Liver (tissue), 8 donors: ENCODE measurements at regions not wholly inside any gene's neighbourhood (a gene's known extent, or its start where the extent isn't known, plus 50 kb on each side); places are given as distances from the start of the nearest gene placed in this dataset.
"Not testable (repeated sequence)": the region's sequence is repeated elsewhere in the genome, so short reads cannot be mapped to it uniquely, and the experiment has no call there.

Experiments used
- DNase-seq: peaks from one replicate; pipeline ENCODE4 v3.0.0-alpha.2; 2017; ENCODE audit warnings: low spot score
- H3K27ac ChIP-seq, 2 donors: one replicate each; pipeline ENCODE4 v1.7.0; 2013; ENCODE audit warnings: inconsistent platforms in 2 of 2, low read length in 2 of 2, control low read depth in 1 of 2, low read depth in 1 of 2, mild to moderate bottlenecking in 1 of 2
- H3K27me3 ChIP-seq, 4 donors: one replicate each; pipeline versions ENCODE4 v1.6.1 to v1.7.0; 2013; ENCODE audit warnings: low read length in 3 of 4, inconsistent platforms in 1 of 4, mild to moderate bottlenecking in 1 of 4, moderate library complexity in 1 of 4; ENCODE audit not compliant: control insufficient read depth in 4 of 4, insufficient read depth in 4 of 4
- H3K36me3 ChIP-seq, 4 donors: one replicate each; pipeline versions ENCODE4 v1.6.1 to v1.7.0; 2013; ENCODE audit warnings: low read length in 3 of 4, mild to moderate bottlenecking in 3 of 4, low read depth in 1 of 4, moderate library complexity in 1 of 4; ENCODE audit not compliant: control insufficient read depth in 4 of 4, insufficient read depth in 3 of 4
- H3K4me1 ChIP-seq, 4 donors: one replicate each; pipeline versions ENCODE4 v1.6.1 to v1.7.0; 2013; ENCODE audit warnings: low read length in 3 of 4, mild to moderate bottlenecking in 3 of 4, moderate library complexity in 1 of 4; ENCODE audit not compliant: control insufficient read depth in 4 of 4, insufficient read depth in 4 of 4
- H3K4me3 ChIP-seq, 3 donors: one replicate each; pipeline versions ENCODE4 v1.6.1 to v1.7.0; 2013; ENCODE audit warnings: low read length in 3 of 3, control low read depth in 1 of 3, low read depth in 1 of 3, mild to moderate bottlenecking in 1 of 3
- H3K9ac ChIP-seq, 2 donors: one replicate each; pipeline ENCODE4 v1.7.0; 2013; ENCODE audit warnings: low read length in 2 of 2, mild to moderate bottlenecking in 2 of 2, moderate library complexity in 2 of 2, control low read depth in 1 of 2, low read depth in 1 of 2
- H3K9me3 ChIP-seq, 4 donors: one replicate each; pipeline versions ENCODE4 v1.6.1 to v1.7.0; 2013; ENCODE audit warnings: low read length in 3 of 4; ENCODE audit not compliant: control insufficient read depth in 4 of 4
- EGR1 ChIP-seq, 2 donors: IDR thresholded peaks; 2 replicates each; pipeline ENCODE4 v1.6.1; 2016 to 2018; ENCODE audit warnings: antibody characterized with exemption in 2 of 2, low read depth in 2 of 2
- FOXA1 ChIP-seq: IDR thresholded peaks from 2 replicates; pipeline ENCODE4 v1.6.1; 2016; ENCODE audit warnings: antibody characterized with exemption
- FOXA2 ChIP-seq: IDR thresholded peaks from 2 replicates; pipeline ENCODE4 v1.6.1; 2016; ENCODE audit warnings: antibody characterized with exemption
- GABPA ChIP-seq, 2 donors: IDR thresholded peaks in 1 of 2; conservative IDR thresholded peaks in 1 of 2; 2 replicates each; pipeline ENCODE4 v1.6.1; 2016; ENCODE audit warnings: antibody characterized with exemption in 2 of 2, mild to moderate bottlenecking in 1 of 2, moderate library complexity in 1 of 2
- HNF4A ChIP-seq, 2 donors: conservative IDR thresholded peaks; 2 replicates each; pipeline ENCODE4 v1.6.1; 2016; ENCODE audit warnings: antibody characterized with exemption in 2 of 2, mild to moderate bottlenecking in 2 of 2
- HNF4G ChIP-seq: IDR thresholded peaks from 2 replicates; pipeline ENCODE4 v1.6.1; 2016; ENCODE audit warnings: antibody characterized with exemption
- JUND ChIP-seq, 2 donors: IDR thresholded peaks; 2 replicates each; pipeline ENCODE4 v1.6.1; 2016; ENCODE audit warnings: antibody characterized with exemption in 2 of 2
- NR2F2 ChIP-seq: IDR thresholded peaks from 2 replicates; pipeline ENCODE4 v1.6.1; 2016; ENCODE audit warnings: antibody characterized with exemption
- RXRA ChIP-seq, 2 donors: IDR thresholded peaks; 2 replicates each; pipeline ENCODE4 v1.6.1; 2017 to 2018; ENCODE audit warnings: antibody characterized with exemption in 2 of 2, mild to moderate bottlenecking in 1 of 2
- SP1 ChIP-seq: IDR thresholded peaks from 2 replicates; pipeline ENCODE4 v1.6.1; 2018; ENCODE audit warnings: antibody characterized with exemption, mild to moderate bottlenecking
- TAF1 ChIP-seq: conservative IDR thresholded peaks from 2 replicates; pipeline ENCODE4 v1.6.1; 2016; ENCODE audit warnings: antibody characterized with exemption, mild to moderate bottlenecking
- YY1 ChIP-seq: IDR thresholded peaks from 2 replicates; pipeline ENCODE4 v1.6.1; 2016; ENCODE audit warnings: antibody characterized with exemption, mild to moderate bottlenecking
- ZBTB33 ChIP-seq: IDR thresholded peaks from 2 replicates; pipeline ENCODE4 v1.6.1; 2016; ENCODE audit warnings: antibody characterized with exemption
- WGBS: extraction: QIAGEN DNeasy Blood & Tissue Kit; methylation state at CpG from one replicate; pipeline ENCODE4 v1.1.7; 2013; 5-methylcytosine and 5-hydroxymethylcytosine counted together
- TF ChIP-seq, protein P1 (sequence below): fragments of 150-350 bp; IDR thresholded peaks from 2 replicates; pipeline ENCODE4 v1.5.1; 2017; ENCODE audit warnings: improper control_type of control experiment, low read depth, low read length; ENCODE audit not compliant: missing input control
- TF ChIP-seq, protein P2 (sequence below): IDR thresholded peaks from 2 replicates; pipeline ENCODE4 v1.6.1; 2016; ENCODE audit warnings: antibody characterized with exemption
- donor health status: healthy.
- donor health status: healthy.
- donor health status: healthy.
- donor health status: healthy.
- donor health status: healthy.

DNA sequence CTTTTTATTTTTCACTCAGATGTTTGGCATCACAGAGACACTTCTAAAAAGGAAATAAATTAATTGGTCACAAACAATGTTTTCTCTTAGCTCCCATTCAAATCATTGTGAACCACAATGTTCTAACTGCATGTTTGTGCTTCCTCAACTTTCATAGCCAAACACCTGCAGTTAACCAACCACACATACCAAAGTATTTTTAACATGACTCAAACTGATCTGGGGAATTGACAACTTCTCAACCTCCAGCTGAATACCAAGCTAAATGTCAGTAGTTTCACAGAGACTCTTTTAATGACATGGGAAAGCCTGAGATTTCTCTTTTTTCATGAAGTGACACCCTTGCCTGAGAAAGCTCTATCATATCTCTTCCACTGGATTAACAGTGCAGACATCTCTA, 217.9 kb upstream of the MME start:
- Histone ChIP-seq H3K9me3 (no peaks in the 10 kb centered on the region), H3K9ac (no peak overlapping the region), H3K4me1 (no peaks in the 10 kb centered on the region), H3K27ac (no peak overlapping the region), H3K4me3 (no peak overlapping the region), H3K27me3 (no peaks in the 10 kb centered on the region), H3K36me3 (no peaks in the 10 kb centered on the region)
- TF ChIP-seq RXRA (IDR thresholded peaks at IDR 0.05) (no peak), FOXA1 (no peak), TAF1 (no peak), SP1 (no peak), HNF4A (conservative IDR thresholded peaks at IDR 0.05) (no peak), FOXA2 (no peak), GABPA (IDR thresholded peaks at IDR 0.05 in 1 of 2, conservative IDR thresholded peaks at IDR 0.05 in 1 of 2) (no peak), YY1 (no peak), JUND (IDR thresholded peaks at IDR 0.05) (no peak)
- TF ChIP-seq, protein P1, sequence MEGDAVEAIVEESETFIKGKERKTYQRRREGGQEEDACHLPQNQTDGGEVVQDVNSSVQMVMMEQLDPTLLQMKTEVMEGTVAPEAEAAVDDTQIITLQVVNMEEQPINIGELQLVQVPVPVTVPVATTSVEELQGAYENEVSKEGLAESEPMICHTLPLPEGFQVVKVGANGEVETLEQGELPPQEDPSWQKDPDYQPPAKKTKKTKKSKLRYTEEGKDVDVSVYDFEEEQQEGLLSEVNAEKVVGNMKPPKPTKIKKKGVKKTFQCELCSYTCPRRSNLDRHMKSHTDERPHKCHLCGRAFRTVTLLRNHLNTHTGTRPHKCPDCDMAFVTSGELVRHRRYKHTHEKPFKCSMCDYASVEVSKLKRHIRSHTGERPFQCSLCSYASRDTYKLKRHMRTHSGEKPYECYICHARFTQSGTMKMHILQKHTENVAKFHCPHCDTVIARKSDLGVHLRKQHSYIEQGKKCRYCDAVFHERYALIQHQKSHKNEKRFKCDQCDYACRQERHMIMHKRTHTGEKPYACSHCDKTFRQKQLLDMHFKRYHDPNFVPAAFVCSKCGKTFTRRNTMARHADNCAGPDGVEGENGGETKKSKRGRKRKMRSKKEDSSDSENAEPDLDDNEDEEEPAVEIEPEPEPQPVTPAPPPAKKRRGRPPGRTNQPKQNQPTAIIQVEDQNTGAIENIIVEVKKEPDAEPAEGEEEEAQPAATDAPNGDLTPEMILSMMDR: no peak
- TF ChIP-seq, protein P2, sequence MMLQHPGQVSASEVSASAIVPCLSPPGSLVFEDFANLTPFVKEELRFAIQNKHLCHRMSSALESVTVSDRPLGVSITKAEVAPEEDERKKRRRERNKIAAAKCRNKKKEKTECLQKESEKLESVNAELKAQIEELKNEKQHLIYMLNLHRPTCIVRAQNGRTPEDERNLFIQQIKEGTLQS: no peak
- no peak for DNase-seq

DNA sequence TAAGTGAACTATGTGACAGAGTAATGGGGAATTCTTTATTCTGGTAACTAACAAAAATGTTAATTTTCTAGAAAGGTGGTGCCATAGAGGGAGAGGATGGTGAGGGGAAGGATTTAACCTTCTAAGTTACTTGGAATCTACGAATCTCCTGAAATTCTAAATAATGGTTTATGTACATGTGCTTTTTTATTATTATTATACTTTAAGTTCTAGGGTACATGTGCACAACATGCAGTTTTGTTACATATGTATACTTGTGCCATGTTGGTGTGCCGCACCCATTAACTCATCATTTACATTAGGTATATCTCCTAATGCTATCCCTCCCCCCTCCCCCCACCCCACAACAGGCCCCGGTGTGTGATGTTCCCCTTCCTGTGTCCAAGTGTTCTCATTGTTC, 227.1 kb upstream of the MME start:
- H3K36me3 ChIP-seq, DNase-seq, H3K27me3 ChIP-seq, H3K9ac ChIP-seq, H3K4me1 ChIP-seq, H3K27ac ChIP-seq, H3K9me3 ChIP-seq, H3K4me3 ChIP-seq: not testable (repeated sequence)
- 81% methylated on average over 3 of the region's 3 CpGs for WGBS

- H3K27ac ChIP-seq: no peak overlapping the region
- DNase-seq: no peak
- no peak overlapping the region for H3K4me3 ChIP-seq
- H3K9me3 ChIP-seq: no peaks in the 10 kb centered on the region
- H3K9ac ChIP-seq: no peak overlapping the region
- no peaks in the 10 kb centered on the region for H3K27me3 ChIP-seq
- H3K4me1 ChIP-seq: no peaks in the 10 kb centered on the region
- TF ChIP-seq HNF4A (conservative IDR thresholded peaks at IDR 0.05) (no peak), FOXA1 (no peak), HNF4G (no peak), TAF1 (no peak), NR2F2 (no peak), ZBTB33 (no peak), EGR1 (IDR thresholded peaks at IDR 0.05; ENCODE audit: low read depth in 2 of 2) (no peak), SP1 (no peak), RXRA (IDR thresholded peaks at IDR 0.05) (no peak)
- WGBS: 84% methylated on average over 1 of the region's 1 CpG
- no peaks in the 10 kb centered on the region for H3K36me3 ChIP-seq
Measured at GRCh38 chr3:154852515-154852914, 227.6 kb upstream of the MME start.
